ENCODE measurements at regions not wholly inside any gene's neighbourhood (a gene's known extent, or its start where the extent isn't known, plus 50 kb on each side); places are given as distances from the start of the nearest gene placed in this dataset.

GRCh38 chr9:87353301-87353700, 144.4 kb upstream of the DAPK1 start:
- no peak for DNase-seq (ENCODE audit: low read depth in 1 of 2, low spot score in 2 of 2)
- H3K18ac ChIP-seq (ENCODE audit: extremely low read depth, low read length) = no peak overlapping the region
- H3K36me3 ChIP-seq (ENCODE audit: control insufficient read depth in 2 of 4, insufficient read depth in 4 of 4, low read length in 3 of 4) = no peaks in the 10 kb centered on the region
- no peak overlapping the region for H2BK20ac ChIP-seq (ENCODE audit: low read length)
- no peak overlapping the region for H4K5ac ChIP-seq (ENCODE audit: insufficient read length, low read depth, low read length)
- H2BK12ac ChIP-seq (ENCODE audit: low read depth, low read length) = no peak overlapping the region
- CTCF ChIA-PET (ENCODE audit: partially characterized antibody) = no interaction called here
- TF ChIP-seq JUND (IDR thresholded peaks at IDR 0.05; ENCODE audit: low read length) (no peak), SIRT6 (IDR thresholded peaks at IDR 0.05; ENCODE audit: low read length) (no peak), PHF8 (conservative IDR thresholded peaks at IDR 0.05; ENCODE audit: low read depth, low read length) (no peak), RBBP5 (IDR thresholded peaks at IDR 0.05; ENCODE audit: borderline replicate concordance, low read depth, low read length) (no peak), TAF1 (IDR thresholded peaks at IDR 0.05; ENCODE audit: low read depth, low read length) (no peak), TEAD4 (IDR thresholded peaks at IDR 0.05; ENCODE audit: low read depth, low read length) (no peak), CTCF (IDR thresholded peaks at IDR 0.05; ENCODE audit: control extremely low read depth in 1 of 3, insufficient read depth in 1 of 3, low read depth in 1 of 3, low read length in 3 of 3) (no peak)
- no peak overlapping the region for H3K4ac ChIP-seq (replicated peaks; ENCODE audit: insufficient read length, low read depth, low read length)
- H3K79me2 ChIP-seq (ENCODE audit: control insufficient read depth in 1 of 2, insufficient read depth in 2 of 2, low read length in 2 of 2) = no peaks in the 10 kb centered on the region
- H3K4me1 ChIP-seq (replicated peaks in 1 of 4; ENCODE audit: control insufficient read depth in 3 of 4, insufficient read depth in 4 of 4, low read length in 3 of 4) = peaks cover 0 to 3% (median 0%) of the 10 kb centered on the region in 4 experiments; a peak in 2 of 7 replicates
- H4K8ac ChIP-seq (ENCODE audit: extremely low read depth, insufficient read depth, low read length) = no peak overlapping the region
- H2BK120ac ChIP-seq (replicated peaks; ENCODE audit: low read depth, low read length) = no peak overlapping the region
- H3K4me2 ChIP-seq (ENCODE audit: insufficient read depth in 1 of 2, low read depth in 2 of 2, low read length in 2 of 2) = no peak overlapping the region
- H2BK5ac ChIP-seq (ENCODE audit: low read depth, low read length) = no peak overlapping the region
- H4K20me1 ChIP-seq (replicated peaks in 1 of 2; ENCODE audit: control insufficient read depth in 1 of 2, insufficient read depth in 2 of 2, low read length in 2 of 2) = no peaks in the 10 kb centered on the region
- no peaks in the 10 kb centered on the region for H3K27me3 ChIP-seq (replicated peaks in 1 of 4; ENCODE audit: control insufficient read depth in 3 of 4, extremely low read depth in 1 of 4, insufficient read depth in 3 of 4, low read length in 3 of 4)
- H3K9ac ChIP-seq (replicated peaks in 1 of 4; ENCODE audit: extremely low read depth in 1 of 4, low read depth in 3 of 4, low read length in 3 of 4) = no peak overlapping the region
- no peak overlapping the region for H2BK15ac ChIP-seq (ENCODE audit: low read length)
- no peak overlapping the region for H4K91ac ChIP-seq (replicated peaks; ENCODE audit: insufficient read length, low read length)
- no peaks in the 10 kb centered on the region for H3K23me2 ChIP-seq (ENCODE audit: low read depth, low read length)
- 90% methylated on average over 3 of the region's 3 CpGs; no CpG with 5 or more reads in 1 of the 2 experiments for WGBS, 2 experiments (ENCODE audit: extremely low coverage in 1 of 2, insufficient coverage in 1 of 2, insufficient read length in 1 of 2, insufficient replicate concordance in 2 of 2, low coverage in 1 of 2, low lambda C conversion rate in 2 of 2, missing lambda C conversion rate in 1 of 2)
- no peak for FAIRE-seq
- H3K79me1 ChIP-seq (ENCODE audit: low read depth, low read length) = no peaks in the 10 kb centered on the region
- no peak overlapping the region for H2AK5ac ChIP-seq (ENCODE audit: low read depth, low read length)
- H3K27ac ChIP-seq (ENCODE audit: low read depth, low read length) = no peak overlapping the region
- H3K14ac ChIP-seq (ENCODE audit: insufficient read length) = no peak overlapping the region
- no peak overlapping the region for H3K4me3 ChIP-seq (ENCODE audit: extremely low read depth in 1 of 4, insufficient read depth in 2 of 4, low read depth in 3 of 4, low read length in 4 of 4)
- POLR2A ChIA-PET (ENCODE audit: partially characterized antibody) = interaction anchor here (1.5 kb wide), 1 partner anchor 23 kb away, joined by 3 read pairs; no protein-coding TSS in a partner anchor
- H2AFZ ChIP-seq (ENCODE audit: low read length) = no peak overlapping the region
- no peak overlapping the region for H3K23ac ChIP-seq (ENCODE audit: insufficient read length)
- no peaks in the 10 kb centered on the region for H3K9me3 ChIP-seq (ENCODE audit: insufficient read depth in 2 of 2, low read depth in 1 of 2, low read length in 1 of 2)
- H3K56ac ChIP-seq (replicated peaks; ENCODE audit: insufficient read length, low read depth, low read length) = no peak overlapping the region
